NCI-H2227 treated with DMSO at 0.1 percent for 48 hours (cell line): ENCODE measurements at regions not wholly inside any gene's neighbourhood (a gene's known extent, or its start where the extent isn't known, plus 50 kb on each side); places are given as distances from the start of the nearest gene placed in this dataset.

Source experiments
- DNase-seq: peaks from one replicate; lab custom pipeline; 2025; lab: John Stamatoyannopoulos, UW

GRCh38 chr12:90399357-90399756 lies 555.6 kb downstream of the CCER1 start:
- DNase-seq: no peak

- DNase-seq: no peak
Observed at GRCh38 chr12:90398285-90398836, 556.6 kb downstream of the CCER1 start.

GRCh38 chr12:90396556-90396955 lies 558.4 kb downstream of the CCER1 start:
- no peak for DNase-seq

GRCh38 chr12:90393652-90394051 lies 561.3 kb downstream of the CCER1 start:
- no peak for DNase-seq

GRCh38 chr12:90393089-90393488 lies 561.9 kb downstream of the CCER1 start:
- DNase-seq: no peak

- DNase-seq: no peak
Observed at GRCh38 chr12:90390947-90391346, 564.0 kb downstream of the CCER1 start.

GRCh38 chr12:90368081-90368480 lies 586.9 kb downstream of the CCER1 start:
- DNase-seq: no peak

GRCh38 chr12:90366286-90366685 lies 588.7 kb downstream of the CCER1 start:
- DNase-seq: no peak

GRCh38 chr12:90360300-90360699 lies 594.7 kb downstream of the CCER1 start:
- no peak for DNase-seq

GRCh38 chr12:90355711-90356355 lies 599.1 kb downstream of the CCER1 start:
- DNase-seq: no peak

- no peak for DNase-seq
Observed at GRCh38 chr12:90343966-90344365, 611.0 kb downstream of the CCER1 start.

- DNase-seq: no peak
Observed at GRCh38 chr12:90342081-90342480, 612.9 kb downstream of the CCER1 start.

- no peak for DNase-seq
Observed at GRCh38 chr12:90339837-90340236, 615.1 kb downstream of the CCER1 start.

GRCh38 chr12:90338365-90338764 lies 616.6 kb downstream of the CCER1 start:
- no peak for DNase-seq

- DNase-seq: no peak
Observed at GRCh38 chr12:90337018-90337417, 618.0 kb downstream of the CCER1 start.

GRCh38 chr12:90335566-90335965 lies 619.4 kb downstream of the CCER1 start:
- no peak for DNase-seq

- DNase-seq: no peak
Observed at GRCh38 chr12:90333939-90334338, 621.0 kb downstream of the CCER1 start.

GRCh38 chr12:90333424-90333823 lies 621.6 kb downstream of the CCER1 start:
- DNase-seq: no peak

GRCh38 chr12:90331821-90332220 lies 623.2 kb downstream of the CCER1 start:
- no peak for DNase-seq

- no peak for DNase-seq
Observed at GRCh38 chr12:90331262-90331661, 622.6 kb upstream of the ATP2B1 start.

- no peak for DNase-seq
Observed at GRCh38 chr12:90327793-90328743, 619.4 kb upstream of the ATP2B1 start.

GRCh38 chr12:90323217-90323616 lies 614.6 kb upstream of the ATP2B1 start:
- no peak for DNase-seq

- no peak for DNase-seq
Observed at GRCh38 chr12:90322006-90322405, 613.4 kb upstream of the ATP2B1 start.
